Stomach (tissue), 8 donors: ENCODE measurements at regions not wholly inside any gene's neighbourhood (a gene's known extent, or its start where the extent isn't known, plus 50 kb on each side); places are given as distances from the start of the nearest gene placed in this dataset.

Source experiments
- DNase-seq, 2 donors: peaks; one replicate each; pipeline versions ENCODE4 v3.0.0 to v3.0.0-alpha.2; 2013 to 2019
- H3K27ac ChIP-seq, 5 donors: fragments of 200-600 bp in 4 of 5; sonication (generic) in 4 of 5; one replicate each; pipeline ENCODE4 v1.5.1; 2013 to 2019; ENCODE audit warnings: mild to moderate bottlenecking in 1 of 5, moderate library complexity in 1 of 5
- H3K27me3 ChIP-seq, 3 donors: fragments of 200-600 bp; sonication (generic); one replicate each; pipeline ENCODE4 v1.5.1; 2017 to 2019; ENCODE audit warnings: mixed run types in 1 of 3
- H3K36me3 ChIP-seq, 4 donors: fragments of 200-600 bp; sonication (generic); 1 replicate in 3 of 4; 2 replicates in 1 of 4; pipeline ENCODE4 v1.5.1; 2016 to 2019
- H3K4me1 ChIP-seq, 4 donors: fragments of 200-600 bp; sonication (generic); one replicate each; pipeline ENCODE4 v1.5.1; 2016 to 2019
- H3K4me3 ChIP-seq, 4 donors: fragments of 200-600 bp; sonication (generic) in 3 of 4; one replicate each; pipeline ENCODE4 v1.5.1; 2016 to 2019; ENCODE audit warnings: mild to moderate bottlenecking in 1 of 4
- H3K9me3 ChIP-seq, 4 donors: fragments of 200-600 bp; sonication (generic); one replicate each; pipeline ENCODE4 v1.5.1; 2016 to 2019
- CTCF ChIP-seq, 7 experiments: fragments of 450-650 bp in 4 of 7; fragments of 200-600 bp in 3 of 7; sonication (generic) in 3 of 7; IDR thresholded peaks; one replicate each; pipeline ENCODE4 v1.5.1; 2016 to 2019; ENCODE audit warnings: antibody characterized with exemption in 7 of 7, control low read depth in 2 of 7, mild to moderate bottlenecking in 1 of 7
- EP300 ChIP-seq: sonication (generic); formaldehyde crosslinking; IDR thresholded peaks from one replicate; pipeline ENCODE4 v1.6.1; 2017; ENCODE audit warnings: antibody characterized with exemption
- POLR2A ChIP-seq, 4 donors: fragments of 450-650 bp; IDR thresholded peaks; one replicate each; pipeline ENCODE4 v1.6.1; 2016; ENCODE audit warnings: antibody characterized with exemption in 4 of 4, control low read depth in 2 of 4, mild to moderate bottlenecking in 1 of 4, moderate library complexity in 1 of 4
- POLR2AphosphoS5 ChIP-seq, 3 donors: sonication (generic); formaldehyde crosslinking; IDR thresholded peaks; one replicate each; pipeline ENCODE4 v1.6.1; 2016; ENCODE audit warnings: antibody characterized with exemption in 3 of 3
- WGBS, 5 donors: extraction: QIAGEN DNeasy Blood & Tissue Kit in 3 of 5; methylation state at CpG; one replicate each; pipeline versions ENCODE4 v1.1.5 to v1.1.7; 2013 to 2018; 5-methylcytosine and 5-hydroxymethylcytosine counted together
- intact Hi-C: fragments of 100-400 bp; cut with DNase I; formaldehyde crosslinking; loops from one replicate; pipeline ENCODE4 v1.15.1; 2023; ENCODE audit warnings: low total_unique reads
- donor health status: healthy with polysubstance abuse.
- donor health status: Bipolar disorder and iron deficiency.
- donor health status: healthy.

DNA sequence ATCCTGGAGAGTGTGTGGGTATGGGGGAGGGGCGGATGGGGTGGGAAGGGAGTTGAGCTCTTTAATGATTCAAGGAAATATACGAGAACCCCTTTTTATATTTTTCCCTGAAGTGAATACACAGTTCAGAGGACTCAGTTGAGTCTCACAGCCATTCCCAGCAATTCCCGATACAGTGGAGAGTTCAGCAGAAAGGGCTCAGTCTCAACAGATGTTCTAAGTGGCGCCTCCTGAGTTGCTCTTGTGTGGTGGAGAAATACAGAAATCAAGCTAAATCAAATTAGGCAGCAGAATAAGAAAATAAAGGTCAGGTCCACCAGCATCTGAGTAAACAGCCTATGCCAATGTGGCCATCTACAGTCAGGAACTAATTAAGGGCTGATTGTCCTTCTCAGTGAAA lies 372.1 kb downstream of the NR2F2 start:
- WGBS, 5 donors = 75 to 80% (median 77%) methylated on average over 4 of the region's 4 CpGs
- no peak overlapping the region for H3K4me3 ChIP-seq
- H3K36me3 ChIP-seq = no peaks in the 10 kb centered on the region
- no peak for TF ChIP-seq POLR2A (IDR thresholded peaks at IDR 0.05)
- TF ChIP-seq POLR2AphosphoS5 (IDR thresholded peaks at IDR 0.05) = no peak
- no peak for TF ChIP-seq EP300
- TF ChIP-seq CTCF (IDR thresholded peaks at IDR 0.05) = no peak
- DNase-seq = no peak
- H3K27ac ChIP-seq = no peak overlapping the region
- no peaks in the 10 kb centered on the region for H3K4me1 ChIP-seq
- H3K27me3 ChIP-seq = no peaks in the 10 kb centered on the region
- intact Hi-C loops = no loop called here
- H3K9me3 ChIP-seq = no peaks in the 10 kb centered on the region

- Histone ChIP-seq H3K4me3 (no peak overlapping the region), H3K27ac (no peak overlapping the region), H3K27me3 (no peaks in the 10 kb centered on the region), H3K36me3 (no peaks in the 10 kb centered on the region), H3K9me3 (no peaks in the 10 kb centered on the region), H3K4me1 (no peaks in the 10 kb centered on the region)
- no peak for TF ChIP-seq POLR2AphosphoS5 (IDR thresholded peaks at IDR 0.05)
- TF ChIP-seq CTCF (IDR thresholded peaks at IDR 0.05) = no peak
- no peak for TF ChIP-seq POLR2A (IDR thresholded peaks at IDR 0.05)
- TF ChIP-seq EP300 = no peak
- 62 to 82% (median 71%) methylated on average over 3 of the region's 3 CpGs for WGBS, 5 donors
- DNase-seq = no peak
- intact Hi-C loops = no loop called here
These were observed 372.6 kb downstream of the NR2F2 start for GRCh38 chr15:96703091-96703490.

DNA sequence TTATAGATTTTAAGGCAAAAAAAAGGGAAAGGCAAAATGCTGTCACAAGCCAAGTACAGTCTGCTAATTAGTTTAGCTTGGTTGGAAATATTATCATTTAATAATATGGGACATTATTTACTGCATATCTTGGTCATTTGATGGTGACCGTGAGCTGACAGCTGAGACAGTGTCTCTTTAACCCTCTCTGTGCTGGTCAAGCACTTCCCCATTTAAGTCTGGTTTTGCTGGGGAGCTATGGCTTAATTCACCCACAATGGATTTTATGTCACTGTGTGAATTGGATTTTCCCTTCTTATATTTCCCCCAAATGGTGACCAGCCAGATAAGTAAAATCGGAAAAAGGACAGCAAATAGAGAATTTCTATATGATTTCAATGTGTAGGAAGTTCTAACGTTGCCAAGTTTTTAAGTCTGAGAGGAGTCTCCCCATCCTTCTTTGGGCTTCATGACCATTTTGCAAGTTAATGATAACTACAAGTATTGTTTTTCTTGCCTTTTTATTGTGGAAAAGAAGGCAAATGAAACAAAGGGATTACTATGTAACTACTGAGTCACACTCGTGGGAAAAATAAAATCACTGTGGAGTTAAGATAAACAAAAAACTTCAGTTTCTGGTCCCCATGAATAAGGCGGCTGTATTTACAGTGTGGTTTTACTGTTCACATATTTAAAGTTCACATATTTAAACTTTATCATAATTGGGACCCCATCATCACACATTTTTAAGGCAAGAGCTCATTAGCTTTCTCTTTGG lies 373.5 kb downstream of the NR2F2 start:
- DNase-seq = no peak
- H3K27me3 ChIP-seq = no peaks in the 10 kb centered on the region
- intact Hi-C loops = no loop called here
- H3K36me3 ChIP-seq = no peaks in the 10 kb centered on the region
- H3K9me3 ChIP-seq = no peaks in the 10 kb centered on the region
- no peak overlapping the region for H3K27ac ChIP-seq
- no peak overlapping the region for H3K4me3 ChIP-seq
- no peak for TF ChIP-seq POLR2A (IDR thresholded peaks at IDR 0.05)
- TF ChIP-seq EP300 = no peak
- TF ChIP-seq CTCF (IDR thresholded peaks at IDR 0.05) = no peak
- TF ChIP-seq POLR2AphosphoS5 (IDR thresholded peaks at IDR 0.05) = no peak
- no peaks in the 10 kb centered on the region for H3K4me1 ChIP-seq
- 59 to 81% (median 63%) methylated on average over 5 of the region's 5 CpGs for WGBS, 5 donors

DNA sequence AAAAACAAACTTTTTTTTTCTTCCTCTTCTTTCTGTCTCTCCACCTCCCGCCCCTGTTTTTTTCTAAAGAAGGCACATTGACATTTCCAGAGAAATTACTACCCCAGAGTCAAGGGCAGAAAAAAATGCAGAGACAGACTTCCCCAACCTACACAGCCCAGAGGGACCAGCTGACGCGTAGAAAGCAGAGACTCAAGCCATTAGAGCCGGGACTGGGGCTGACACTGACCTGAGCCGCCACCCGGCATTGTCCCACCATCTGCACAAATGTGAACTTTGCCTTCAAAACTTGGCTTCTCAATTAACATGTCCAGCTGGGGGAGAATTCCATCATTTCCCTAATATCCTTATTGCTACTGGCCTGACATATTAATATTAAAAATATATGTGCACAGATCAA lies 385.6 kb downstream of the NR2F2 start:
- no peak for DNase-seq
- Histone ChIP-seq H3K27ac (no peak overlapping the region), H3K4me3 (no peak overlapping the region), H3K4me1 (no peaks in the 10 kb centered on the region), H3K36me3 (no peaks in the 10 kb centered on the region), H3K27me3 (no peaks in the 10 kb centered on the region), H3K9me3 (no peaks in the 10 kb centered on the region)
- TF ChIP-seq EP300 (no peak), CTCF (IDR thresholded peaks at IDR 0.05) (no peak), POLR2A (IDR thresholded peaks at IDR 0.05) (no peak), POLR2AphosphoS5 (IDR thresholded peaks at IDR 0.05) (no peak)
- WGBS, 5 donors = 62 to 81% (median 70%) methylated on average over 6 of the region's 6 CpGs
- intact Hi-C loops = no loop called here
